ENCODE measurements at regions not wholly inside any gene's neighbourhood (a gene's known extent, or its start where the extent isn't known, plus 50 kb on each side); places are given as distances from the start of the nearest gene placed in this dataset.

- DNase-seq (ENCODE audit: low read depth, low spot score): no peak
- no peak for ATAC-seq
- in situ Hi-C loops (cut with HindIII; ENCODE audit: low pct_unique_long_range_greater_than_20kb, low sequenced_read_pairs): no loop called here
- TF ChIP-seq REST (IDR thresholded peaks at IDR 0.05; ENCODE audit: insufficient read depth in 1 of 2, low read depth in 2 of 2, low read length in 1 of 2) (no peak), POLR2AphosphoS5 (IDR thresholded peaks at IDR 0.05; ENCODE audit: low read depth, low read length) (no peak), TCF7L2 (IDR thresholded peaks at IDR 0.05; ENCODE audit: low read depth, low read length) (no peak), SIN3A (IDR thresholded peaks at IDR 0.05; ENCODE audit: borderline replicate concordance, insufficient read depth, low read depth, low read length) (no peak)
- TF ChIP-seq, protein P1, sequence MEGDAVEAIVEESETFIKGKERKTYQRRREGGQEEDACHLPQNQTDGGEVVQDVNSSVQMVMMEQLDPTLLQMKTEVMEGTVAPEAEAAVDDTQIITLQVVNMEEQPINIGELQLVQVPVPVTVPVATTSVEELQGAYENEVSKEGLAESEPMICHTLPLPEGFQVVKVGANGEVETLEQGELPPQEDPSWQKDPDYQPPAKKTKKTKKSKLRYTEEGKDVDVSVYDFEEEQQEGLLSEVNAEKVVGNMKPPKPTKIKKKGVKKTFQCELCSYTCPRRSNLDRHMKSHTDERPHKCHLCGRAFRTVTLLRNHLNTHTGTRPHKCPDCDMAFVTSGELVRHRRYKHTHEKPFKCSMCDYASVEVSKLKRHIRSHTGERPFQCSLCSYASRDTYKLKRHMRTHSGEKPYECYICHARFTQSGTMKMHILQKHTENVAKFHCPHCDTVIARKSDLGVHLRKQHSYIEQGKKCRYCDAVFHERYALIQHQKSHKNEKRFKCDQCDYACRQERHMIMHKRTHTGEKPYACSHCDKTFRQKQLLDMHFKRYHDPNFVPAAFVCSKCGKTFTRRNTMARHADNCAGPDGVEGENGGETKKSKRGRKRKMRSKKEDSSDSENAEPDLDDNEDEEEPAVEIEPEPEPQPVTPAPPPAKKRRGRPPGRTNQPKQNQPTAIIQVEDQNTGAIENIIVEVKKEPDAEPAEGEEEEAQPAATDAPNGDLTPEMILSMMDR (IDR thresholded peaks at IDR 0.05): no peak
- intact Hi-C loops (cut with micrococcal nuclease; ENCODE audit: unreplicated experiment): no loop called here
- POLR2A ChIA-PET: no interaction called here
- Histone ChIP-seq H3K36me3 (ENCODE audit: control insufficient read depth, insufficient read depth, low read length) (no peaks in the 10 kb centered on the region), H3K27me3 (ENCODE audit: control insufficient read depth, insufficient read depth, low read length) (no peaks in the 10 kb centered on the region), H3K4me3 (ENCODE audit: low read depth in 2 of 2, low read length in 2 of 2) (no peak overlapping the region), H3K4me1 (ENCODE audit: control insufficient read depth, insufficient read depth, low read length) (no peaks in the 10 kb centered on the region), H3K27ac (ENCODE audit: low read length) (no peak overlapping the region), H3K9me3 (ENCODE audit: control insufficient read depth, insufficient read depth, low read depth, low read length) (no peaks in the 10 kb centered on the region)
- no TSS peak for BruUV-seq (replicated peaks)
- CTCF ChIA-PET: no interaction called here
Measured at GRCh38 chr13:22332416-22332815, 661.5 kb downstream of the FGF9 start.

DNA sequence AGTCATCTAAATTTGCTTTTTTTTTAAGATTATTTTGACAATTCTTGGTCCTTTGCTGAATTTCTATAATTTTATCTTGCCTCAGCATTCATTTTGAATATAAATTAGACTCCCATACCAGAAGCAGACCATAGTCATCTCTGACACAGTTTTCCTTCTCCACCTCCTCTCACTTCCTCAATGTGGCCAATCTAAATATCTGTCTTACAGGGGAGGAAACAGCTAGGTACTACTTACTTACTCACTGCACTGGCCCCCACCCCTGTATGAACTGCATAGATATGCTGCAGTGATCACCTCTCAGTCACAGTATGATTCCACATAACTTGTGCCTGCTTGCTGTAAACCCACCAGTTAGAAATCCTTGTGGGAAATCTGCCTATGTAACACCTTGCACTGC is 665.6 kb downstream of the FGF9 start:
- intact Hi-C loops (cut with micrococcal nuclease; ENCODE audit: unreplicated experiment) (no loop called here), in situ Hi-C loops (cut with HindIII; ENCODE audit: low pct_unique_long_range_greater_than_20kb, low sequenced_read_pairs) (no loop called here)
- no peak for DNase-seq (ENCODE audit: low read depth, low spot score)
- H3K4me3 ChIP-seq (ENCODE audit: low read depth in 2 of 2, low read length in 2 of 2): no peak overlapping the region
- no TSS peak for BruUV-seq (replicated peaks)
- no peaks in the 10 kb centered on the region for H3K4me1 ChIP-seq (ENCODE audit: control insufficient read depth, insufficient read depth, low read length)
- H3K27ac ChIP-seq (ENCODE audit: low read length): no peak overlapping the region
- H3K27me3 ChIP-seq (ENCODE audit: control insufficient read depth, insufficient read depth, low read length): no peaks in the 10 kb centered on the region
- H3K9me3 ChIP-seq (ENCODE audit: control insufficient read depth, insufficient read depth, low read depth, low read length): no peaks in the 10 kb centered on the region
- ChIA-PET POLR2A (no interaction called here), CTCF (no interaction called here)
- no peak for ATAC-seq
- no peaks in the 10 kb centered on the region for H3K36me3 ChIP-seq (ENCODE audit: control insufficient read depth, insufficient read depth, low read length)
- TF ChIP-seq REST (IDR thresholded peaks at IDR 0.05; ENCODE audit: insufficient read depth in 1 of 2, low read depth in 2 of 2, low read length in 1 of 2) (no peak), TCF7L2 (IDR thresholded peaks at IDR 0.05; ENCODE audit: low read depth, low read length) (no peak), POLR2AphosphoS5 (IDR thresholded peaks at IDR 0.05; ENCODE audit: low read depth, low read length) (no peak), SIN3A (IDR thresholded peaks at IDR 0.05; ENCODE audit: borderline replicate concordance, insufficient read depth, low read depth, low read length) (no peak)
- TF ChIP-seq, protein P1 (IDR thresholded peaks at IDR 0.05): no peak
